H9 (cell line): ENCODE measurements at regions not wholly inside any gene's neighbourhood (a gene's known extent, or its start where the extent isn't known, plus 50 kb on each side); places are given as distances from the start of the nearest gene placed in this dataset.

Source experiments
- DNase-seq: peaks from one replicate; pipeline ENCODE4 v3.0.0-alpha.2; 2017
- H2AFZ ChIP-seq: one replicate; pipeline ENCODE4 v1.6.1; 2013; ENCODE audit warnings: mild to moderate bottlenecking, low read length, control low read depth, moderate library complexity
- H2AK5ac ChIP-seq: 2 replicates; pipeline ENCODE4 v1.6.1; 2013; ENCODE audit warnings: low read length, control low read depth, mixed read lengths; ENCODE audit not compliant: insufficient read length
- H2BK120ac ChIP-seq: one replicate; pipeline ENCODE4 v1.6.1; 2013; ENCODE audit warnings: low read depth, mild to moderate bottlenecking, low read length, control low read depth, inconsistent platforms; ENCODE audit not compliant: poor library complexity, severe bottlenecking
- H2BK12ac ChIP-seq: 2 replicates; pipeline ENCODE4 v1.6.1; 2013; ENCODE audit warnings: low read length, control low read depth, mixed read lengths, low read depth; ENCODE audit not compliant: insufficient read length
- H2BK15ac ChIP-seq: 2 replicates; pipeline ENCODE4 v1.6.1; 2013; ENCODE audit warnings: low read depth, low read length, control low read depth
- H2BK20ac ChIP-seq: one replicate; pipeline ENCODE4 v1.6.1; 2013; ENCODE audit warnings: low read depth, mild to moderate bottlenecking, low read length, control low read depth, inconsistent platforms; ENCODE audit not compliant: poor library complexity, severe bottlenecking
- H2BK5ac ChIP-seq: 2 replicates; pipeline ENCODE4 v1.6.1; 2013; ENCODE audit warnings: low read length, control low read depth, mixed read lengths; ENCODE audit not compliant: insufficient read length
- H3K14ac ChIP-seq: 2 replicates; pipeline ENCODE4 v1.6.1; 2013; ENCODE audit warnings: low read length, control low read depth; ENCODE audit not compliant: insufficient read depth
- H3K18ac ChIP-seq: 2 replicates; pipeline ENCODE4 v1.6.1; 2013; ENCODE audit warnings: low read depth, mild to moderate bottlenecking, mixed read lengths, low read length, control low read depth; ENCODE audit not compliant: insufficient read length
- H3K23ac ChIP-seq: 2 replicates; pipeline ENCODE4 v1.6.1; 2013; ENCODE audit warnings: low read length, control low read depth, mixed read lengths, low read depth; ENCODE audit not compliant: insufficient read length
- H3K23me2 ChIP-seq: 2 replicates; pipeline ENCODE4 v1.6.1; 2013; ENCODE audit warnings: low read depth, mild to moderate bottlenecking, mixed read lengths, low read length, control low read depth; ENCODE audit not compliant: insufficient read length, poor library complexity, severe bottlenecking
- H3K27ac ChIP-seq: 2 replicates; pipeline ENCODE4 v1.5.1; 2013; ENCODE audit warnings: low read length, control low read depth, mixed read lengths, low read depth; ENCODE audit not compliant: insufficient read length
- H3K27me3 ChIP-seq: 2 replicates; pipeline ENCODE4 v1.6.1; 2013; ENCODE audit warnings: low read length, control low read depth, inconsistent platforms; ENCODE audit not compliant: insufficient read depth
- H3K4ac ChIP-seq: 2 replicates; pipeline ENCODE4 v1.6.1; 2013; ENCODE audit warnings: low read depth, mild to moderate bottlenecking, control low read depth, inconsistent platforms, low read length, moderate library complexity
- H3K4me1 ChIP-seq: 2 replicates; pipeline ENCODE4 v1.6.1; 2013; ENCODE audit warnings: low read length, control low read depth, inconsistent platforms; ENCODE audit not compliant: insufficient read depth
- H3K4me2 ChIP-seq: 2 replicates; pipeline ENCODE4 v1.6.1; 2013; ENCODE audit warnings: low read length, control low read depth, mixed read lengths; ENCODE audit not compliant: insufficient read length, insufficient read depth
- H3K56ac ChIP-seq: 2 replicates; pipeline ENCODE4 v1.6.1; 2013; ENCODE audit warnings: low read depth, mild to moderate bottlenecking, mixed read lengths, low read length, control low read depth; ENCODE audit not compliant: insufficient read length
- H3K79me1 ChIP-seq: 2 replicates; pipeline ENCODE4 v1.6.1; 2013; ENCODE audit warnings: low read depth, mild to moderate bottlenecking, moderate library complexity, low read length, control low read depth, inconsistent platforms; ENCODE audit not compliant: insufficient read depth, poor library complexity, severe bottlenecking
- H3K79me2 ChIP-seq: 2 replicates; pipeline ENCODE4 v1.6.1; 2013; ENCODE audit warnings: low read length, control low read depth, inconsistent platforms; ENCODE audit not compliant: insufficient read depth
- H3K9ac ChIP-seq: 2 replicates; pipeline ENCODE4 v1.6.1; 2013; ENCODE audit warnings: low read length, control low read depth, mixed read lengths; ENCODE audit not compliant: insufficient read length; ENCODE audit errors: extremely low read depth
- H3K9me3 ChIP-seq: one replicate; pipeline ENCODE4 v1.6.1; 2013; ENCODE audit warnings: low read depth, low read length, inconsistent platforms; ENCODE audit not compliant: control insufficient read depth
- H3T11ph ChIP-seq: one replicate; pipeline ENCODE4 v1.6.1; 2013; ENCODE audit warnings: mild to moderate bottlenecking, low read length, control low read depth, inconsistent platforms
- H4K20me1 ChIP-seq: one replicate; pipeline ENCODE4 v1.6.1; 2013; ENCODE audit not compliant: control insufficient read depth, insufficient read length, insufficient read depth
- H4K5ac ChIP-seq: 2 replicates; pipeline ENCODE4 v1.6.1; 2013; ENCODE audit warnings: low read depth, mild to moderate bottlenecking, mixed read lengths, low read length, control low read depth; ENCODE audit not compliant: insufficient read length
- H4K8ac ChIP-seq: replicated peaks from 2 replicates; pipeline ENCODE4 v1.6.1; 2013; ENCODE audit warnings: low read length, control low read depth, mixed read lengths, low read depth; ENCODE audit not compliant: insufficient read length
- H4K91ac ChIP-seq: 2 replicates; pipeline ENCODE4 v1.6.1; 2013; ENCODE audit warnings: low read depth, mild to moderate bottlenecking, moderate library complexity, mixed read lengths, low read length, control low read depth; ENCODE audit not compliant: insufficient read length
- H3K27ac Mint-ChIP-seq, 3 experiments: 2 replicates in 2 of 3; 3 replicates in 1 of 3; pipeline ENCODE4 v1.8.0; 2020 to 2021; ENCODE audit warnings: mixed read lengths in 3 of 3, mild to moderate bottlenecking in 1 of 3, moderate library complexity in 1 of 3
- H3K27me3 Mint-ChIP-seq: 2 replicates; pipeline ENCODE4 v1.8.0; 2021; ENCODE audit warnings: low read depth, mild to moderate bottlenecking, moderate library complexity, mixed read lengths
- H3K36me3 Mint-ChIP-seq, 3 experiments: 2 replicates in 2 of 3; 3 replicates in 1 of 3; pipeline ENCODE4 v1.8.0; 2020 to 2021; ENCODE audit warnings: low read depth in 3 of 3, mixed read lengths in 3 of 3; ENCODE audit not compliant: insufficient read depth in 1 of 3
- H3K4me1 Mint-ChIP-seq, 2 experiments: 2 replicates each; pipeline ENCODE4 v1.8.0; 2020; ENCODE audit warnings: mixed read lengths in 2 of 2
- H3K4me3 Mint-ChIP-seq, 2 experiments: 2 replicates in 1 of 2; 3 replicates in 1 of 2; pipeline ENCODE4 v1.8.0; 2020 to 2021; ENCODE audit warnings: mild to moderate bottlenecking in 2 of 2, mixed read lengths in 2 of 2, moderate library complexity in 1 of 2
- H3K9me3 Mint-ChIP-seq, 2 experiments: 2 replicates in 1 of 2; 3 replicates in 1 of 2; pipeline ENCODE4 v1.8.0; 2020; ENCODE audit warnings: mild to moderate bottlenecking in 2 of 2, mixed read lengths in 2 of 2, moderate library complexity in 1 of 2
- CTCF ChIP-seq: fragments of 200-600 bp; sonication (generic); conservative IDR thresholded peaks from 3 replicates; pipeline ENCODE4 v1.8.0; 2021; ENCODE audit warnings: antibody characterized with exemption, mild to moderate bottlenecking
- WGBS: extraction: QIAGEN DNeasy Blood & Tissue Kit; methylation state at CpG from one replicate; pipeline ENCODE4 v1.1.7; 2013; ENCODE audit warnings: missing lambda C conversion rate, low lambda C conversion rate, mixed read lengths; ENCODE audit not compliant: insufficient read length; ENCODE audit errors: extremely low coverage; 5-methylcytosine and 5-hydroxymethylcytosine counted together

- Histone ChIP-seq H3T11ph (no peak overlapping the region), H3K79me1 (no peaks in the 10 kb centered on the region), H4K91ac (no peak overlapping the region), H2BK120ac (no peak overlapping the region), H3K14ac (no peak overlapping the region), H3K56ac (no peak overlapping the region), H4K5ac (no peak overlapping the region), H2AFZ (no peak overlapping the region), H4K8ac (no peak overlapping the region), H2BK15ac (no peak overlapping the region), H2AK5ac (no peak overlapping the region), H3K27ac (no peak overlapping the region), H3K9me3 (no peaks in the 10 kb centered on the region), H2BK20ac (no peak overlapping the region), H3K4me1 (no peaks in the 10 kb centered on the region), H3K23me2 (no peaks in the 10 kb centered on the region), H2BK5ac (no peak overlapping the region), H3K18ac (no peak overlapping the region), H3K27me3 (no peaks in the 10 kb centered on the region), H3K23ac (no peak overlapping the region), H3K79me2 (no peaks in the 10 kb centered on the region), H4K20me1 (no peaks in the 10 kb centered on the region), H2BK12ac (no peak overlapping the region), H3K4me2 (no peak overlapping the region), H3K9ac (no peak overlapping the region), H3K4ac (no peak overlapping the region)
- Mint-ChIP-seq H3K4me3 (no peak overlapping the region), H3K4me1 (peaks cover 5 to 14% of the 10 kb centered on the region in 2 experiments), H3K27me3 (no peaks in the 10 kb centered on the region; the same call in 1 of the 2 replicates), H3K36me3 (no peaks in the 10 kb centered on the region), H3K9me3 (no peaks in the 10 kb centered on the region), H3K27ac (no peak overlapping the region)
- TF ChIP-seq CTCF, result no peak
- no peak for DNase-seq
- no CpG with 5 or more reads among the region's 7 CpGs for WGBS
Observed at GRCh38 chr2:55989405-55989804, 65.8 kb upstream of the EFEMP1 start.
